SK-N-SH (cell line): ENCODE measurements at regions not wholly inside any gene's neighbourhood (a gene's known extent, or its start where the extent isn't known, plus 50 kb on each side); places are given as distances from the start of the nearest gene placed in this dataset.

ENCODE experiments used
- CHD2 ChIP-seq: fragments of 150-350 bp; IDR thresholded peaks from 2 replicates; pipeline ENCODE4 v1.6.1; 2018; ENCODE audit warnings: low read length; ENCODE audit not compliant: partially characterized antibody
- CTCF ChIP-seq: fragments of 200-600 bp; sonication (generic); IDR thresholded peaks from 2 replicates; pipeline ENCODE4 v1.6.1; 2017; ENCODE audit warnings: antibody characterized with exemption, mild to moderate bottlenecking, moderate library complexity
- FOXJ3 ChIP-seq: sonication (generic); formaldehyde crosslinking; IDR thresholded peaks from 2 replicates; pipeline ENCODE4 v1.5.1; 2020; ENCODE audit warnings: mild to moderate bottlenecking, missing genetic modification reagents
- GABPA ChIP-seq: IDR thresholded peaks from 2 replicates; pipeline ENCODE4 v1.4.0; 2012; ENCODE audit warnings: low read depth, mild to moderate bottlenecking
- NRF1 ChIP-seq: IDR thresholded peaks from 2 replicates; pipeline ENCODE4 v1.6.1; 2012; ENCODE audit warnings: low read depth, mild to moderate bottlenecking, low read length
- REST ChIP-seq: IDR thresholded peaks from 2 replicates; pipeline ENCODE4 v1.6.1; 2012; ENCODE audit warnings: mild to moderate bottlenecking, low read depth, low read length, moderate library complexity
- USF2 ChIP-seq: fragments of 150-350 bp; IDR thresholded peaks from 2 replicates; pipeline ENCODE4 v1.6.1; 2017; ENCODE audit warnings: antibody characterized with exemption, low read length, low read depth, borderline replicate concordance
- YY1 ChIP-seq: IDR thresholded peaks from 2 replicates; pipeline ENCODE4 v1.4.0; 2012; ENCODE audit warnings: low read depth, mild to moderate bottlenecking

- TF ChIP-seq CTCF (no peak), REST (no peak), YY1 (no peak), CHD2 (no peak), FOXJ3 (CRISPR knock-in tag) (no peak), USF2 (no peak), GABPA (no peak), NRF1 (no peak)
Observed at GRCh38 chr18:40534723-40535122, 1420.3 kb upstream of the PIK3C3 start.
